ENCODE measurements at regions not wholly inside any gene's neighbourhood (a gene's known extent, or its start where the extent isn't known, plus 50 kb on each side); places are given as distances from the start of the nearest gene placed in this dataset.

GRCh38 chr7:145293754-145294153 lies 457.9 kb upstream of the TPK1 start:
- H3K36me3 Mint-ChIP-seq, result no peaks in the 10 kb centered on the region
- H3K4me3 Mint-ChIP-seq, result no peak overlapping the region
- no peak overlapping the region for H3K27ac Mint-ChIP-seq
- H3K27me3 Mint-ChIP-seq, result no peaks in the 10 kb centered on the region
- H3K4me1 Mint-ChIP-seq, result no peaks in the 10 kb centered on the region
- DNase-seq, result no peak
- H3K9me3 Mint-ChIP-seq, result no peaks in the 10 kb centered on the region

DNA sequence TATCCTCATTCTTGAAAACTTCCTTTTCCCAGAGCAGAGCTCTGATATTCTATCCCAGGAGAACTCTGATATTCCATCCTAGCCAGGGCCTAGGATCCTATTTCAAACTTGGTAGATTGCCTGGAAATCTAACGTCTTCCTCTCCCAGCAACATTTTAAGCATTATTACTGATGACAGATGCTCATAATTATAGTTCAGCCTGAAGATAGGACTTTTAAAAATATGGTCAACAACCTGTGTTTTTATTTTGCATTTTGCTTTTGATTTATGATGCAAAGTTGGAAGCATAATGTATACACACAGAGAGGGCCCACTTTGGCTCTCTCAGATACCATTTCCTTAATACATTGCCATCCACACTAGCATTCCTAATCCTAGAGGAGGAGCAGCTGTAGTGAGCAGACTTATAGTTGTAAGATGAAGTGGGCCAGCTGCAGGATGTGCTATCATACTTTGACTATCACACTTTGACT lies 457.4 kb upstream of the TPK1 start:
- DNase-seq, result no peak

DNA sequence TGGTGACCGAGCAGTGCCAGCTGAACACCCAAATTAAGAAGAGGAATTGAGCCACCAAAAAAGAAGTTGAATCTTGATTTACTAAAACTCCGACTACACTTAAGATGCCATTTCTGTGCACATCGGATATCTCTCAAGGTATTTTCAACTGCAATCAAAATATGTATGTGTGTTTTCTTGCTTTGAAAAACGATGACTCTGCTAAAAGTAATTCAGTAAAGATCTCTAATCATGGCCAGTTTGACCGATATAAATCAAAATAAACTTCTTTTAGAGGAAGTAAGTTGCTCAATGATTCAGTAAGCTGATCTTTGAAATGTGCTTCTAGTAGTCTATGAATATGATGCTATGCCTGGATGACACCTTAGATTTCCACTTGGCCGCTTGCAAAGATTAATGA lies 453.5 kb upstream of the TPK1 start:
- peaks cover 1% of the 10 kb centered on the region for H3K9me3 Mint-ChIP-seq
- H3K4me1 Mint-ChIP-seq, result no peaks in the 10 kb centered on the region
- DNase-seq, result no peak
- H3K36me3 Mint-ChIP-seq, result no peaks in the 10 kb centered on the region
- H3K27ac Mint-ChIP-seq, result no peak overlapping the region
- no peaks in the 10 kb centered on the region for H3K27me3 Mint-ChIP-seq
- no peak overlapping the region for H3K4me3 Mint-ChIP-seq

More for the DNA sequence above, 457.4 kb upstream of the TPK1 start:
- H3K27ac Mint-ChIP-seq, result no peak overlapping the region
- H3K27me3 Mint-ChIP-seq, result no peaks in the 10 kb centered on the region
- H3K4me1 Mint-ChIP-seq, result no peaks in the 10 kb centered on the region
- H3K9me3 Mint-ChIP-seq, result no peaks in the 10 kb centered on the region
- H3K4me3 Mint-ChIP-seq, result no peak overlapping the region
- no peaks in the 10 kb centered on the region for H3K36me3 Mint-ChIP-seq

- peaks cover 25% of the 10 kb centered on the region for H3K9me3 Mint-ChIP-seq
- no peak overlapping the region for H3K4me3 Mint-ChIP-seq
- no peaks in the 10 kb centered on the region for H3K27me3 Mint-ChIP-seq
- no peaks in the 10 kb centered on the region for H3K36me3 Mint-ChIP-seq
- H3K27ac Mint-ChIP-seq, result no peak overlapping the region
- no peak for DNase-seq
- H3K4me1 Mint-ChIP-seq, result no peaks in the 10 kb centered on the region
These were observed 440.3 kb upstream of the TPK1 start for GRCh38 chr7:145276118-145276517.

- Mint-ChIP-seq H3K36me3 (no peaks in the 10 kb centered on the region), H3K4me3 (no peak overlapping the region), H3K27ac (no peak overlapping the region), H3K27me3 (no peaks in the 10 kb centered on the region), H3K9me3 (no peaks in the 10 kb centered on the region), H3K4me1 (no peaks in the 10 kb centered on the region)
- DNase-seq, result no peak
These were observed 433.7 kb upstream of the TPK1 start for GRCh38 chr7:145269418-145270161.

DNA sequence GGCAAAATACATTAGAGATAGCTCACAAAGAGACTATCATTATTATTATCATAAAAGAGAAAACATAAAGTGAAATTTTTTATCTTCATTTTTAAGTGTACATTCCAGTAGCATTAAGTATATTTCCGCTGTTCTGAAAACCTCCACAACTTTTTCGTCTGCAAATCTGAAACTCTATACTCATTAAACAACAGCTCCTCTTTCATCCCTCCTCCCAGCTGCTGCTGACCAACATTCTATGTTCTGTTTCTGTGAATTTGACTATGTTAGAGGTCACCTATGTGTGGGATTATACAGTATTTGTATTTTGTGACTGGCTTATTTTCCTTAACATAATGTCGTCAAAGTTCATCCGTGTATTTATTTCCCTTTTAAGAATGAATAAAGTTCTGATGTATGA lies 429.3 kb upstream of the TPK1 start:
- DNase-seq, result no peak
- H3K36me3 Mint-ChIP-seq, result no peaks in the 10 kb centered on the region
- no peaks in the 10 kb centered on the region for H3K9me3 Mint-ChIP-seq
- H3K27me3 Mint-ChIP-seq, result no peaks in the 10 kb centered on the region
- no peak overlapping the region for H3K27ac Mint-ChIP-seq
- no peak overlapping the region for H3K4me3 Mint-ChIP-seq
- H3K4me1 Mint-ChIP-seq, result no peaks in the 10 kb centered on the region

DNA sequence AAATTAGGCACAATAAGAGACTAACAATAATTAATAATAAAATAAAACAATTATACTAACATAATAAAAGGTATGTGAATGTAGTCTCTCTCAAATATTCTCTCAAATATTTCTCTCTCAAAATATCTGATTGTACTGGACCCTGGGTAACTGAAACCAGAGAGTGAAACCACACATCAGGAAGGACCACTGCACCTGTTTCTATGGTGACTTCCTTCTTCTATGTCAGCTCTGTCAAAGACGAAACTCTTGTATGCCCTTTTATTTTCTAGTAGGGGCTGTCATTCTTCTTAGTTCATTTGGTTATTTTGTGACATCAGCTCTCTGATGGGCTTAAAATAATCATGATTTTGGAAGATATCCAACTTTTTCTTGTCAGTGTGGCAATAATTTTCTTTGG lies 428.0 kb upstream of the TPK1 start:
- Mint-ChIP-seq H3K27me3 (no peaks in the 10 kb centered on the region), H3K9me3 (peaks cover 5% of the 10 kb centered on the region), H3K4me3 (no peak overlapping the region), H3K36me3 (no peaks in the 10 kb centered on the region), H3K4me1 (no peaks in the 10 kb centered on the region), H3K27ac (no peak overlapping the region)
- DNase-seq, result no peak

DNA sequence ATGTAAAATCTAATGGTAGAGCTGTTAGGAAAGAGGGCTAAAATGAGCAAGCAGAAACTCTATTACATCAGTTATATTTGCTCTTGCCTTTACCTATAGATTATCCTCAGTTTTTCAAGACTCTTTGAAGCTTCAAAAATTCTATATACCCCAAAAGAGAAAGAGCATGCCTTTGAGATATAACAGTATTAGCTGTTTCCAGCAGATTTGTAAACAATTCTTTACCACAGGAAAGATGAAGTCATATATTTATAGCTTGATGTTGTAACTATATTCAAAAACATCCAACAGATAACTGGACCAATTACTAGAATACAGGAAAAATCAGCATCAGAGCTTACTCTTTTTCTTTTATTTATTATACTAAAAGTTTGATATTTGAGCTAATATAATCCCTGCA lies 416.2 kb upstream of the TPK1 start:
- Mint-ChIP-seq H3K27ac (no peak overlapping the region), H3K4me3 (no peak overlapping the region), H3K27me3 (no peaks in the 10 kb centered on the region), H3K9me3 (peaks cover 4% of the 10 kb centered on the region), H3K4me1 (no peaks in the 10 kb centered on the region), H3K36me3 (no peaks in the 10 kb centered on the region)
- no peak for DNase-seq

- Mint-ChIP-seq H3K27me3 (no peaks in the 10 kb centered on the region), H3K4me3 (no peak overlapping the region), H3K9me3 (peaks cover 1% of the 10 kb centered on the region), H3K36me3 (no peaks in the 10 kb centered on the region), H3K4me1 (no peaks in the 10 kb centered on the region), H3K27ac (no peak overlapping the region)
- DNase-seq, result no peak
These were observed 388.9 kb upstream of the TPK1 start for GRCh38 chr7:145224775-145225174.

- Mint-ChIP-seq H3K36me3 (no peaks in the 10 kb centered on the region), H3K4me3 (no peak overlapping the region), H3K9me3 (peaks cover 1% of the 10 kb centered on the region), H3K27me3 (no peaks in the 10 kb centered on the region), H3K27ac (no peak overlapping the region), H3K4me1 (no peaks in the 10 kb centered on the region)
- DNase-seq, result no peak
These were observed 383.6 kb upstream of the TPK1 start for GRCh38 chr7:145219461-145219860.

- Mint-ChIP-seq H3K27me3 (no peaks in the 10 kb centered on the region), H3K4me3 (no peak overlapping the region), H3K36me3 (no peaks in the 10 kb centered on the region), H3K4me1 (no peaks in the 10 kb centered on the region), H3K9me3 (no peaks in the 10 kb centered on the region), H3K27ac (no peak overlapping the region)
- DNase-seq, result no peak
These were observed 381.0 kb upstream of the TPK1 start for GRCh38 chr7:145216866-145217265.

GRCh38 chr7:145212050-145212449 lies 376.2 kb upstream of the TPK1 start:
- no peak overlapping the region for H3K27ac Mint-ChIP-seq
- H3K36me3 Mint-ChIP-seq, result no peaks in the 10 kb centered on the region
- H3K27me3 Mint-ChIP-seq, result no peaks in the 10 kb centered on the region
- no peak overlapping the region for H3K4me3 Mint-ChIP-seq
- no peak for DNase-seq
- H3K4me1 Mint-ChIP-seq, result no peaks in the 10 kb centered on the region
- no peaks in the 10 kb centered on the region for H3K9me3 Mint-ChIP-seq

DNA sequence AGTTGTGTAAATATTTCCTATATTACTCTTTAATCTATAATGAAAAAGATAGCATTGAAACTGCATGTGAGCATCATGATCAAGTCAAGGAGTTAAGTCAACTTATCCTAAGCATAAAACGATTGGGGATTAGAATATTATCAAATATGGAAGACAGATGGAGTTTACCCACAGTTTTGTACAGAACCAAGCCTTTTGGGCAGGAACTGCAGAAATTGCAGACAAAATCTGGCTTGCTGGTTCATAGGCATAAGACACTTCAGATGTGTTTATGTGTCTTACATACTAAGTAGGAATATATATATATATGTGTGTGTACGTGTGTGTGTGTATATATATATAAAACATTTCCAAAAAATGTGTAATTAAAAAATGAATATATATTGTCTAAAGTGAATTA lies 375.4 kb upstream of the TPK1 start:
- Mint-ChIP-seq H3K36me3 (no peaks in the 10 kb centered on the region), H3K27me3 (no peaks in the 10 kb centered on the region), H3K4me1 (no peaks in the 10 kb centered on the region), H3K9me3 (no peaks in the 10 kb centered on the region), H3K4me3 (no peak overlapping the region), H3K27ac (no peak overlapping the region)
- DNase-seq, result no peak

GRCh38 chr7:145193951-145194350 lies 358.1 kb upstream of the TPK1 start:
- Mint-ChIP-seq H3K4me1 (no peaks in the 10 kb centered on the region), H3K27me3 (peaks cover 4% of the 10 kb centered on the region), H3K36me3 (no peaks in the 10 kb centered on the region), H3K4me3 (no peak overlapping the region), H3K9me3 (no peaks in the 10 kb centered on the region), H3K27ac (no peak overlapping the region)
- no peak for DNase-seq

- Mint-ChIP-seq H3K36me3 (no peaks in the 10 kb centered on the region), H3K9me3 (no peaks in the 10 kb centered on the region), H3K4me1 (no peaks in the 10 kb centered on the region), H3K4me3 (no peak overlapping the region), H3K27ac (no peak overlapping the region), H3K27me3 (peaks cover 3% of the 10 kb centered on the region)
- no peak for DNase-seq
These were observed 349.1 kb upstream of the TPK1 start for GRCh38 chr7:145184956-145185355.

DNA sequence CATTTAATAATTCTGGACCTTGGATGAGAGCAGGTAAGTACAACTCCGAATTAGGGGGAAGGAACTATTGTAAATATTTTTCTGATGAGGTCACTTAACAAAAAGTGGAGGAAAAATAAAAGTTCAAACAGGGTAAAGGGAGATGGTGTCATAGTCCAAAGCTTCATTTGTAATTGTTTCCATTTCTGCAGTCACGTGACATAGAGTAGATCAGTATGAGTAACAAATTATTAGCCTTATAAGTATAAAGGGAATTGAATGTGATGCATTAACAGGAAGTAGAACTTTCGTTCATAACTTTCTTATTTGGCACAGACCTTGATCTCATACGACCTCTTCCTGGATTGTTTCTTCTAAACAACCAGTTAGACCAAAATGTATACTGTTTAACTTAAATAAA lies 347.2 kb upstream of the TPK1 start:
- no peaks in the 10 kb centered on the region for H3K9me3 Mint-ChIP-seq
- H3K4me3 Mint-ChIP-seq, result no peak overlapping the region
- no peaks in the 10 kb centered on the region for H3K4me1 Mint-ChIP-seq
- no peak for DNase-seq
- H3K27me3 Mint-ChIP-seq, result no peaks in the 10 kb centered on the region
- no peaks in the 10 kb centered on the region for H3K36me3 Mint-ChIP-seq
- H3K27ac Mint-ChIP-seq, result no peak overlapping the region

All from activated naive CD8-positive, alpha-beta T cell treated with anti-CD3 and anti-CD28 coated beads for 36 hours (primary cell).